ENCODE measurements at regions not wholly inside any gene's neighbourhood (a gene's known extent, or its start where the extent isn't known, plus 50 kb on each side); places are given as distances from the start of the nearest gene placed in this dataset.

DNA sequence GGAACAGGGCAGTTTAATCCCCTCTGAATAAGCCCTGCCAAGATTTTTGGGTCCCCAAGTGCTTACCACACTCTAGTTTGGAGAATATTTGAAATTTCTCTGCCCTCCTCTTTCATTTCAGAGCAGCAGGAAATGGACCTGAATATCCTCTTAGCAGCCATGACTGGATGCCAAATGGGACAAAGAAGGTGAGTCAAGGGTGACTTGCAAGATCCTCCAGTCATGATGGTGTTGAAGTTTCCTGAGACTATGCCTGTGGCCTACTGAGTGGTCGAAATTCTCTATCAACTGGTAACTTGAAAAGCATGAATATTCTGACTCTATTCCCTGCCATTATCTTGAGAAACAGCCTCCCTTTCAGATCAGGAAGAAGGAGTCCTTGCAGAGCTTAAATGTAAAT is 1674.7 kb upstream of the SEL1L start:
- TF ChIP-seq EP300 (IDR thresholded peaks at IDR 0.05) = no peak
- TF ChIP-seq, protein P1, sequence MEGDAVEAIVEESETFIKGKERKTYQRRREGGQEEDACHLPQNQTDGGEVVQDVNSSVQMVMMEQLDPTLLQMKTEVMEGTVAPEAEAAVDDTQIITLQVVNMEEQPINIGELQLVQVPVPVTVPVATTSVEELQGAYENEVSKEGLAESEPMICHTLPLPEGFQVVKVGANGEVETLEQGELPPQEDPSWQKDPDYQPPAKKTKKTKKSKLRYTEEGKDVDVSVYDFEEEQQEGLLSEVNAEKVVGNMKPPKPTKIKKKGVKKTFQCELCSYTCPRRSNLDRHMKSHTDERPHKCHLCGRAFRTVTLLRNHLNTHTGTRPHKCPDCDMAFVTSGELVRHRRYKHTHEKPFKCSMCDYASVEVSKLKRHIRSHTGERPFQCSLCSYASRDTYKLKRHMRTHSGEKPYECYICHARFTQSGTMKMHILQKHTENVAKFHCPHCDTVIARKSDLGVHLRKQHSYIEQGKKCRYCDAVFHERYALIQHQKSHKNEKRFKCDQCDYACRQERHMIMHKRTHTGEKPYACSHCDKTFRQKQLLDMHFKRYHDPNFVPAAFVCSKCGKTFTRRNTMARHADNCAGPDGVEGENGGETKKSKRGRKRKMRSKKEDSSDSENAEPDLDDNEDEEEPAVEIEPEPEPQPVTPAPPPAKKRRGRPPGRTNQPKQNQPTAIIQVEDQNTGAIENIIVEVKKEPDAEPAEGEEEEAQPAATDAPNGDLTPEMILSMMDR (IDR thresholded peaks at IDR 0.05) = no peak
- no peak for TF ChIP-seq POLR2A (IDR thresholded peaks at IDR 0.05)

Measured in ovary (tissue), 3 donors.